ENCODE measurements at regions not wholly inside any gene's neighbourhood (a gene's known extent, or its start where the extent isn't known, plus 50 kb on each side); places are given as distances from the start of the nearest gene placed in this dataset.

GRCh38 chr13:33514362-33514761, 228.8 kb upstream of the STARD13 start:
- TF ChIP-seq POLR2A (IDR thresholded peaks at IDR 0.05): no peak
- TF ChIP-seq CTCF (IDR thresholded peaks at IDR 0.05): no peak
- no peak for TF ChIP-seq POLR2AphosphoS5 (IDR thresholded peaks at IDR 0.05)
